ENCODE measurements at regions not wholly inside any gene's neighbourhood (a gene's known extent, or its start where the extent isn't known, plus 50 kb on each side); places are given as distances from the start of the nearest gene placed in this dataset.

- no peak overlapping the region for H3K4me3 ChIP-seq (ENCODE audit: low read depth, low read length)
- ChIA-PET CTCF (interaction anchor here (0.8 to 2.0 kb wide), 4 partner anchors 10 to 176 kb away, joined by 3 to 6 read pairs (median 4); no protein-coding TSS in a partner anchor), POLR2A (no interaction called here)
- no peaks in the 10 kb centered on the region for H3K27me3 ChIP-seq (ENCODE audit: control insufficient read depth, insufficient read depth, low read length)
- TF ChIP-seq CTCF (IDR thresholded peaks at IDR 0.05; ENCODE audit: insufficient read depth, low read depth, low read length), result no peak
- H3K36me3 ChIP-seq (ENCODE audit: control insufficient read depth, insufficient read depth, low read length), result no peaks in the 10 kb centered on the region
- DNase-seq (ENCODE audit: low read depth), result no peak
Measured at GRCh38 chr12:77308056-77308455, 242.7 kb upstream of the E2F7 start.

GRCh38 chr12:77300811-77301210 is 235.4 kb upstream of the E2F7 start:
- TF ChIP-seq CTCF (IDR thresholded peaks at IDR 0.05; ENCODE audit: insufficient read depth, low read depth, low read length), result no peak
- Histone ChIP-seq H3K27me3 (ENCODE audit: control insufficient read depth, insufficient read depth, low read length) (no peaks in the 10 kb centered on the region), H3K36me3 (ENCODE audit: control insufficient read depth, insufficient read depth, low read length) (no peaks in the 10 kb centered on the region), H3K4me3 (ENCODE audit: low read depth, low read length) (no peak overlapping the region)
- ChIA-PET POLR2A (no interaction called here), CTCF (interaction anchor here (2.2 kb wide), 1 partner anchor 13 kb away, joined by 4 read pairs; no protein-coding TSS in a partner anchor)
- DNase-seq (ENCODE audit: low read depth), result no peak

GRCh38 chr12:77299910-77300669 is 234.7 kb upstream of the E2F7 start:
- peak; percentile 15 for DNase-seq (ENCODE audit: low read depth)
- TF ChIP-seq CTCF (IDR thresholded peaks at IDR 0.05; ENCODE audit: insufficient read depth, low read depth, low read length), result no peak
- Histone ChIP-seq H3K27me3 (ENCODE audit: control insufficient read depth, insufficient read depth, low read length) (no peaks in the 10 kb centered on the region), H3K4me3 (ENCODE audit: low read depth, low read length) (no peak overlapping the region), H3K36me3 (ENCODE audit: control insufficient read depth, insufficient read depth, low read length) (no peaks in the 10 kb centered on the region)
- CTCF ChIA-PET, result interaction anchor here (2.2 kb wide), 1 partner anchor 14 kb away, joined by 4 read pairs; no protein-coding TSS in a partner anchor
- POLR2A ChIA-PET, result no interaction called here

- Histone ChIP-seq H3K36me3 (ENCODE audit: control insufficient read depth, insufficient read depth, low read length) (no peaks in the 10 kb centered on the region), H3K27me3 (ENCODE audit: control insufficient read depth, insufficient read depth, low read length) (no peaks in the 10 kb centered on the region), H3K4me3 (ENCODE audit: low read depth, low read length) (no peak overlapping the region)
- no peak for TF ChIP-seq CTCF (IDR thresholded peaks at IDR 0.05; ENCODE audit: insufficient read depth, low read depth, low read length)
- DNase-seq (ENCODE audit: low read depth), result peak; percentile 1
- POLR2A ChIA-PET, result no interaction called here
- CTCF ChIA-PET, result interaction anchor here (2.2 kb wide), 1 partner anchor 15 kb away, joined by 4 read pairs; no protein-coding TSS in a partner anchor
Measured at GRCh38 chr12:77299001-77299400, 233.6 kb upstream of the E2F7 start.

- ChIA-PET CTCF (no interaction called here), POLR2A (no interaction called here)
- no peak overlapping the region for H3K4me3 ChIP-seq (ENCODE audit: low read depth, low read length)
- no peaks in the 10 kb centered on the region for H3K36me3 ChIP-seq (ENCODE audit: control insufficient read depth, insufficient read depth, low read length)
- no peak for DNase-seq (ENCODE audit: low read depth)
- H3K27me3 ChIP-seq (ENCODE audit: control insufficient read depth, insufficient read depth, low read length), result no peaks in the 10 kb centered on the region
- TF ChIP-seq CTCF (IDR thresholded peaks at IDR 0.05; ENCODE audit: insufficient read depth, low read depth, low read length), result no peak
Measured at GRCh38 chr12:77294016-77294415, 228.6 kb upstream of the E2F7 start.
